ENCODE measurements at regions not wholly inside any gene's neighbourhood (a gene's known extent, or its start where the extent isn't known, plus 50 kb on each side); places are given as distances from the start of the nearest gene placed in this dataset.

DNA sequence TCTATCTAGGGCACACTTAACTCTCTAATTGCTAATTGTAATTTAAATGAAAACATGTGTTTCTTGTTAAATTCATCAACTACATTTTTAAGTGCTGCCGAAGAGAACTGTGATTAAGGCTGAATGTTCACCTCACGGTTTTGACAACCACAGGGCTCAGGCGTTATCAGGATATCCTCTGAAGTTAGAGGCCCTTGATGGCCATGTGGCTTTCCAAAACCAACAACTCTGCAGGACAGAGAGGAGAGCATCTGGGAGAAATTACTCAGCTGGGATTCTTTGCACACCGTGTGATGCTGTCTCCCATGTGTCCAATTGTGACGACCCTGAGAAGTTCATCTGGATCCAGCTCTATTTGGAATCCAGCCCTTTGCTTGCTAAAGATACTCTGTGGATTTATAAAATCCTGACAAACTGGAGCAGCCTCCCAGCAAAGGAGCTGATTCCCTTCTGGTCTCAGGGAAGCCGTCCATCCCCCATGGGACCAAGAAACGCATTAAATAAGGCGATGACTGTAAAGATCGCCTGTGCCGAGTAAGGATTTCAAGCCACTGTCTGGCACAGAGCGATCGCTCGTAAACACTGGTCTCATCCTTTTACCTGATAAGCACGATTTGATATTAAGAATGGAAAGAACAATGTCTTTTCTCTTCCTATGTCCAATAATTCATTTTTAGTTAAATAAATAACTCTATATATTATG, 401.1 kb downstream of the CD83 start:
- no peaks in the 10 kb centered on the region for H3K27me3 ChIP-seq (replicated peaks; ENCODE audit: control insufficient read depth, insufficient read depth, low read length)
- no TSS peak for BruUV-seq (replicated peaks)
- intact Hi-C loops (cut with micrococcal nuclease; ENCODE audit: unreplicated experiment): no loop called here

DNA sequence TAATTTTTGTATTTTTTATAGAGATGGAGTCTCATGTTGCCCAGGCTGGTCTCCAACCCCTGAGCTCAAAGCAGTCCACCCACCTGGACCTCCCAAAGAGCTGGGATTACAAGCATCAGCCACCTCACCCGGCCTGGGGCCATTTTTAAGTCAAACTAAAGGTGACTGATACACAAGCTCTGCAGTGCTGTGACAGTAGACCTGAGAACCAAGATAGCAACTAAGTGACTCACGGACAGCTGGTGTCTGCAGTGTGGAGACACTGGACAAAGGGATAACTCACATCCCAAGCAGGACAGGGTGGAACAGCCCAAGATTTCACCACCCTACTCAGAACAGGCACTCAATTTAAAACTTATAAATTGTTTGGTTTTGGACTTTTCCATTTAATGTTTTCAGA, 402.5 kb downstream of the CD83 start:
- Mint-ChIP-seq H3K4me1 (ENCODE audit: low read depth, unreplicated experiment) (no peaks in the 10 kb centered on the region), H3K9me3 (ENCODE audit: unreplicated experiment) (no peaks in the 10 kb centered on the region), H3K27me3 (ENCODE audit: insufficient read depth, unreplicated experiment) (no peaks in the 10 kb centered on the region), H3K4me3 (ENCODE audit: unreplicated experiment) (no peak overlapping the region), H3K27ac (ENCODE audit: unreplicated experiment) (no peak overlapping the region), H3K36me3 (ENCODE audit: insufficient read depth, unreplicated experiment) (no peaks in the 10 kb centered on the region)
- no peak for DNase-seq
- H3K4me1 ChIP-seq: no peaks in the 10 kb centered on the region
- no peaks in the 10 kb centered on the region for H3K36me3 ChIP-seq (ENCODE audit: control insufficient read depth, insufficient read depth, low read length)
- H3K9me3 ChIP-seq: no peaks in the 10 kb centered on the region
- TF ChIP-seq, protein P1, sequence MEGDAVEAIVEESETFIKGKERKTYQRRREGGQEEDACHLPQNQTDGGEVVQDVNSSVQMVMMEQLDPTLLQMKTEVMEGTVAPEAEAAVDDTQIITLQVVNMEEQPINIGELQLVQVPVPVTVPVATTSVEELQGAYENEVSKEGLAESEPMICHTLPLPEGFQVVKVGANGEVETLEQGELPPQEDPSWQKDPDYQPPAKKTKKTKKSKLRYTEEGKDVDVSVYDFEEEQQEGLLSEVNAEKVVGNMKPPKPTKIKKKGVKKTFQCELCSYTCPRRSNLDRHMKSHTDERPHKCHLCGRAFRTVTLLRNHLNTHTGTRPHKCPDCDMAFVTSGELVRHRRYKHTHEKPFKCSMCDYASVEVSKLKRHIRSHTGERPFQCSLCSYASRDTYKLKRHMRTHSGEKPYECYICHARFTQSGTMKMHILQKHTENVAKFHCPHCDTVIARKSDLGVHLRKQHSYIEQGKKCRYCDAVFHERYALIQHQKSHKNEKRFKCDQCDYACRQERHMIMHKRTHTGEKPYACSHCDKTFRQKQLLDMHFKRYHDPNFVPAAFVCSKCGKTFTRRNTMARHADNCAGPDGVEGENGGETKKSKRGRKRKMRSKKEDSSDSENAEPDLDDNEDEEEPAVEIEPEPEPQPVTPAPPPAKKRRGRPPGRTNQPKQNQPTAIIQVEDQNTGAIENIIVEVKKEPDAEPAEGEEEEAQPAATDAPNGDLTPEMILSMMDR (IDR thresholded peaks at IDR 0.05; ENCODE audit: insufficient read depth in 1 of 2, low read depth in 1 of 2, low read length in 1 of 2, severe bottlenecking in 1 of 2, unreplicated experiment in 1 of 2): no peak
- H3K27me3 ChIP-seq (replicated peaks; ENCODE audit: control insufficient read depth, insufficient read depth, low read length): no peaks in the 10 kb centered on the region
- ChIA-PET CTCF (no interaction called here), POLR2A (no interaction called here)
- intact Hi-C loops (cut with micrococcal nuclease; ENCODE audit: unreplicated experiment): no loop called here
- H3K4me3 ChIP-seq (ENCODE audit: low read depth, low read length): no peak overlapping the region
- BruUV-seq (replicated peaks): no TSS peak

More for the DNA sequence above, 401.1 kb downstream of the CD83 start:
- ChIA-PET POLR2A (no interaction called here), CTCF (no interaction called here)
- Mint-ChIP-seq H3K27me3 (ENCODE audit: insufficient read depth, unreplicated experiment) (no peaks in the 10 kb centered on the region), H3K4me3 (ENCODE audit: unreplicated experiment) (no peak overlapping the region), H3K9me3 (ENCODE audit: unreplicated experiment) (no peaks in the 10 kb centered on the region), H3K4me1 (ENCODE audit: low read depth, unreplicated experiment) (no peaks in the 10 kb centered on the region), H3K36me3 (ENCODE audit: insufficient read depth, unreplicated experiment) (no peaks in the 10 kb centered on the region), H3K27ac (ENCODE audit: unreplicated experiment) (no peak overlapping the region)
- H3K4me3 ChIP-seq (ENCODE audit: low read depth, low read length): no peak overlapping the region
- no peaks in the 10 kb centered on the region for H3K4me1 ChIP-seq
- no peaks in the 10 kb centered on the region for H3K36me3 ChIP-seq (ENCODE audit: control insufficient read depth, insufficient read depth, low read length)
- H3K9me3 ChIP-seq: no peaks in the 10 kb centered on the region
- no peak for DNase-seq
- TF ChIP-seq, protein P1 (IDR thresholded peaks at IDR 0.05; ENCODE audit: insufficient read depth in 1 of 2, low read depth in 1 of 2, low read length in 1 of 2, severe bottlenecking in 1 of 2, unreplicated experiment in 1 of 2): no peak

DNA sequence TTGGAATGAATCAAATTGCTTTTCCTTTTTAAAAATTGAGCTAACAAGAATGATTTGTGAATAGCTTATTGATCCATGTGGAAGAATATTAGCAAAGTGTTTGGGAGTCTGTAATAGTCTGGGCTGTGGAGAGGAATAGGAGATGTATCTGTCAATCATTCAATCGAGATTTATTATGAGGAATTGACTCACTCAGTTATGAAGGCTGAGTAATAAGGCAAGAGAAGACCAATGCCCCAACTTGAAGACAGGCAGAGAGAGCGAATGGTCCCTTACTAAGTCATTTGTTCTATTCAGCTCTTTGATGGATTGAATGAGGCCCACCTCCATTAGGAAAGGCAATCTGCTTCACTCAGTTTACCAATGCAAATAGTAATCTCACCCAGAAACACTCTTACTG, 403.0 kb downstream of the CD83 start:
- no peaks in the 10 kb centered on the region for H3K9me3 ChIP-seq
- Mint-ChIP-seq H3K36me3 (ENCODE audit: insufficient read depth, unreplicated experiment) (no peaks in the 10 kb centered on the region), H3K27ac (ENCODE audit: unreplicated experiment) (no peak overlapping the region), H3K4me3 (ENCODE audit: unreplicated experiment) (no peak overlapping the region), H3K27me3 (ENCODE audit: insufficient read depth, unreplicated experiment) (no peaks in the 10 kb centered on the region), H3K9me3 (ENCODE audit: unreplicated experiment) (no peaks in the 10 kb centered on the region), H3K4me1 (ENCODE audit: low read depth, unreplicated experiment) (no peaks in the 10 kb centered on the region)
- H3K36me3 ChIP-seq (ENCODE audit: control insufficient read depth, insufficient read depth, low read length): no peaks in the 10 kb centered on the region
- TF ChIP-seq, protein P1 (IDR thresholded peaks at IDR 0.05; ENCODE audit: insufficient read depth in 1 of 2, low read depth in 1 of 2, low read length in 1 of 2, severe bottlenecking in 1 of 2, unreplicated experiment in 1 of 2): no peak
- no peak overlapping the region for H3K4me3 ChIP-seq (ENCODE audit: low read depth, low read length)
- DNase-seq: no peak
- intact Hi-C loops (cut with micrococcal nuclease; ENCODE audit: unreplicated experiment): no loop called here
- no peaks in the 10 kb centered on the region for H3K4me1 ChIP-seq
- POLR2A ChIA-PET: no interaction called here
- CTCF ChIA-PET: no interaction called here
- H3K27me3 ChIP-seq (replicated peaks; ENCODE audit: control insufficient read depth, insufficient read depth, low read length): no peaks in the 10 kb centered on the region
- no TSS peak for BruUV-seq (replicated peaks)

Data from Caco-2 (cell line).